H9 (cell line): ENCODE measurements at regions not wholly inside any gene's neighbourhood (a gene's known extent, or its start where the extent isn't known, plus 50 kb on each side); places are given as distances from the start of the nearest gene placed in this dataset.

Source experiments
- DNase-seq: peaks from one replicate; pipeline ENCODE4 v3.0.0-alpha.2; 2017
- H2AFZ ChIP-seq: one replicate; pipeline ENCODE4 v1.6.1; 2013; ENCODE audit warnings: mild to moderate bottlenecking, low read length, control low read depth, moderate library complexity
- H2AK5ac ChIP-seq: 2 replicates; pipeline ENCODE4 v1.6.1; 2013; ENCODE audit warnings: low read length, control low read depth, mixed read lengths; ENCODE audit not compliant: insufficient read length
- H2BK120ac ChIP-seq: one replicate; pipeline ENCODE4 v1.6.1; 2013; ENCODE audit warnings: low read depth, mild to moderate bottlenecking, low read length, control low read depth, inconsistent platforms; ENCODE audit not compliant: poor library complexity, severe bottlenecking
- H2BK12ac ChIP-seq: 2 replicates; pipeline ENCODE4 v1.6.1; 2013; ENCODE audit warnings: low read length, control low read depth, mixed read lengths, low read depth; ENCODE audit not compliant: insufficient read length
- H2BK15ac ChIP-seq: 2 replicates; pipeline ENCODE4 v1.6.1; 2013; ENCODE audit warnings: low read depth, low read length, control low read depth
- H2BK20ac ChIP-seq: one replicate; pipeline ENCODE4 v1.6.1; 2013; ENCODE audit warnings: low read depth, mild to moderate bottlenecking, low read length, control low read depth, inconsistent platforms; ENCODE audit not compliant: poor library complexity, severe bottlenecking
- H2BK5ac ChIP-seq: 2 replicates; pipeline ENCODE4 v1.6.1; 2013; ENCODE audit warnings: low read length, control low read depth, mixed read lengths; ENCODE audit not compliant: insufficient read length
- H3K14ac ChIP-seq: 2 replicates; pipeline ENCODE4 v1.6.1; 2013; ENCODE audit warnings: low read length, control low read depth; ENCODE audit not compliant: insufficient read depth
- H3K18ac ChIP-seq: 2 replicates; pipeline ENCODE4 v1.6.1; 2013; ENCODE audit warnings: low read depth, mild to moderate bottlenecking, mixed read lengths, low read length, control low read depth; ENCODE audit not compliant: insufficient read length
- H3K23ac ChIP-seq: 2 replicates; pipeline ENCODE4 v1.6.1; 2013; ENCODE audit warnings: low read length, control low read depth, mixed read lengths, low read depth; ENCODE audit not compliant: insufficient read length
- H3K23me2 ChIP-seq: 2 replicates; pipeline ENCODE4 v1.6.1; 2013; ENCODE audit warnings: low read depth, mild to moderate bottlenecking, mixed read lengths, low read length, control low read depth; ENCODE audit not compliant: insufficient read length, poor library complexity, severe bottlenecking
- H3K27ac ChIP-seq: 2 replicates; pipeline ENCODE4 v1.5.1; 2013; ENCODE audit warnings: low read length, control low read depth, mixed read lengths, low read depth; ENCODE audit not compliant: insufficient read length
- H3K27me3 ChIP-seq: 2 replicates; pipeline ENCODE4 v1.6.1; 2013; ENCODE audit warnings: low read length, control low read depth, inconsistent platforms; ENCODE audit not compliant: insufficient read depth
- H3K4ac ChIP-seq: 2 replicates; pipeline ENCODE4 v1.6.1; 2013; ENCODE audit warnings: low read depth, mild to moderate bottlenecking, control low read depth, inconsistent platforms, low read length, moderate library complexity
- H3K4me1 ChIP-seq: 2 replicates; pipeline ENCODE4 v1.6.1; 2013; ENCODE audit warnings: low read length, control low read depth, inconsistent platforms; ENCODE audit not compliant: insufficient read depth
- H3K4me2 ChIP-seq: 2 replicates; pipeline ENCODE4 v1.6.1; 2013; ENCODE audit warnings: low read length, control low read depth, mixed read lengths; ENCODE audit not compliant: insufficient read length, insufficient read depth
- H3K56ac ChIP-seq: 2 replicates; pipeline ENCODE4 v1.6.1; 2013; ENCODE audit warnings: low read depth, mild to moderate bottlenecking, mixed read lengths, low read length, control low read depth; ENCODE audit not compliant: insufficient read length
- H3K79me1 ChIP-seq: 2 replicates; pipeline ENCODE4 v1.6.1; 2013; ENCODE audit warnings: low read depth, mild to moderate bottlenecking, moderate library complexity, low read length, control low read depth, inconsistent platforms; ENCODE audit not compliant: insufficient read depth, poor library complexity, severe bottlenecking
- H3K79me2 ChIP-seq: 2 replicates; pipeline ENCODE4 v1.6.1; 2013; ENCODE audit warnings: low read length, control low read depth, inconsistent platforms; ENCODE audit not compliant: insufficient read depth
- H3K9ac ChIP-seq: 2 replicates; pipeline ENCODE4 v1.6.1; 2013; ENCODE audit warnings: low read length, control low read depth, mixed read lengths; ENCODE audit not compliant: insufficient read length; ENCODE audit errors: extremely low read depth
- H3K9me3 ChIP-seq: one replicate; pipeline ENCODE4 v1.6.1; 2013; ENCODE audit warnings: low read depth, low read length, inconsistent platforms; ENCODE audit not compliant: control insufficient read depth
- H3T11ph ChIP-seq: one replicate; pipeline ENCODE4 v1.6.1; 2013; ENCODE audit warnings: mild to moderate bottlenecking, low read length, control low read depth, inconsistent platforms
- H4K20me1 ChIP-seq: one replicate; pipeline ENCODE4 v1.6.1; 2013; ENCODE audit not compliant: control insufficient read depth, insufficient read length, insufficient read depth
- H4K5ac ChIP-seq: 2 replicates; pipeline ENCODE4 v1.6.1; 2013; ENCODE audit warnings: low read depth, mild to moderate bottlenecking, mixed read lengths, low read length, control low read depth; ENCODE audit not compliant: insufficient read length
- H4K8ac ChIP-seq: replicated peaks from 2 replicates; pipeline ENCODE4 v1.6.1; 2013; ENCODE audit warnings: low read length, control low read depth, mixed read lengths, low read depth; ENCODE audit not compliant: insufficient read length
- H4K91ac ChIP-seq: 2 replicates; pipeline ENCODE4 v1.6.1; 2013; ENCODE audit warnings: low read depth, mild to moderate bottlenecking, moderate library complexity, mixed read lengths, low read length, control low read depth; ENCODE audit not compliant: insufficient read length
- H3K27ac Mint-ChIP-seq, 3 experiments: 2 replicates in 2 of 3; 3 replicates in 1 of 3; pipeline ENCODE4 v1.8.0; 2020 to 2021; ENCODE audit warnings: mixed read lengths in 3 of 3, mild to moderate bottlenecking in 1 of 3, moderate library complexity in 1 of 3
- H3K27me3 Mint-ChIP-seq: 2 replicates; pipeline ENCODE4 v1.8.0; 2021; ENCODE audit warnings: low read depth, mild to moderate bottlenecking, moderate library complexity, mixed read lengths
- H3K36me3 Mint-ChIP-seq, 3 experiments: 2 replicates in 2 of 3; 3 replicates in 1 of 3; pipeline ENCODE4 v1.8.0; 2020 to 2021; ENCODE audit warnings: low read depth in 3 of 3, mixed read lengths in 3 of 3; ENCODE audit not compliant: insufficient read depth in 1 of 3
- H3K4me1 Mint-ChIP-seq, 2 experiments: 2 replicates each; pipeline ENCODE4 v1.8.0; 2020; ENCODE audit warnings: mixed read lengths in 2 of 2
- H3K4me3 Mint-ChIP-seq, 2 experiments: 2 replicates in 1 of 2; 3 replicates in 1 of 2; pipeline ENCODE4 v1.8.0; 2020 to 2021; ENCODE audit warnings: mild to moderate bottlenecking in 2 of 2, mixed read lengths in 2 of 2, moderate library complexity in 1 of 2
- H3K9me3 Mint-ChIP-seq, 2 experiments: 2 replicates in 1 of 2; 3 replicates in 1 of 2; pipeline ENCODE4 v1.8.0; 2020; ENCODE audit warnings: mild to moderate bottlenecking in 2 of 2, mixed read lengths in 2 of 2, moderate library complexity in 1 of 2
- CTCF ChIP-seq: fragments of 200-600 bp; sonication (generic); conservative IDR thresholded peaks from 3 replicates; pipeline ENCODE4 v1.8.0; 2021; ENCODE audit warnings: antibody characterized with exemption, mild to moderate bottlenecking
- WGBS: extraction: QIAGEN DNeasy Blood & Tissue Kit; methylation state at CpG from one replicate; pipeline ENCODE4 v1.1.7; 2013; ENCODE audit warnings: missing lambda C conversion rate, low lambda C conversion rate, mixed read lengths; ENCODE audit not compliant: insufficient read length; ENCODE audit errors: extremely low coverage; 5-methylcytosine and 5-hydroxymethylcytosine counted together

GRCh38 chr9:86534572-86535258 is 180.5 kb upstream of the TUT7 start:
- no peak overlapping the region for H3K4me2 ChIP-seq
- H4K8ac ChIP-seq, result no peak overlapping the region
- H2BK120ac ChIP-seq, result no peak overlapping the region
- no CpG with 5 or more reads among the region's 4 CpGs for WGBS
- H3K4ac ChIP-seq, result no peak overlapping the region
- H3K23ac ChIP-seq, result no peak overlapping the region
- peaks cover 16 to 20% of the 10 kb centered on the region in 2 experiments for H3K4me1 Mint-ChIP-seq
- no peak overlapping the region for H2BK20ac ChIP-seq
- no peak overlapping the region for H4K91ac ChIP-seq
- H4K5ac ChIP-seq, result no peak overlapping the region
- no peak overlapping the region for H3K14ac ChIP-seq
- H3K56ac ChIP-seq, result no peak overlapping the region
- DNase-seq, result no peak
- no peaks in the 10 kb centered on the region for H3K23me2 ChIP-seq
- no peak overlapping the region for H3K9ac ChIP-seq
- no peak overlapping the region for H2AFZ ChIP-seq
- no peaks in the 10 kb centered on the region for H3K79me2 ChIP-seq
- H2BK15ac ChIP-seq, result no peak overlapping the region
- H2AK5ac ChIP-seq, result no peak overlapping the region
- peaks cover 2% of the 10 kb centered on the region; the same call in 1 of the 2 replicates for H3K27me3 Mint-ChIP-seq
- H3K79me1 ChIP-seq, result no peaks in the 10 kb centered on the region
- H3K9me3 ChIP-seq, result no peaks in the 10 kb centered on the region
- no peak overlapping the region for H2BK12ac ChIP-seq
- no peaks in the 10 kb centered on the region; the same call in 1 of the 2 replicates for H3K4me1 ChIP-seq
- no peaks in the 10 kb centered on the region for H3K27me3 ChIP-seq
- H4K20me1 ChIP-seq, result no peaks in the 10 kb centered on the region
- H3T11ph ChIP-seq, result no peak overlapping the region
- H3K36me3 Mint-ChIP-seq, result peaks cover 5 to 7% (median 5%) of the 10 kb centered on the region in 3 experiments; a peak in 4 of 7 replicates
- H3K9me3 Mint-ChIP-seq, result peaks cover 5 to 10% of the 10 kb centered on the region in 2 experiments
- H2BK5ac ChIP-seq, result no peak overlapping the region
- no peak overlapping the region for H3K27ac Mint-ChIP-seq
- no peak overlapping the region for H3K4me3 Mint-ChIP-seq
- H3K27ac ChIP-seq, result no peak overlapping the region
- H3K18ac ChIP-seq, result no peak overlapping the region
- TF ChIP-seq CTCF, result no peak
